Vagina (tissue), 2 donors: ENCODE measurements at regions not wholly inside any gene's neighbourhood (a gene's known extent, or its start where the extent isn't known, plus 50 kb on each side); places are given as distances from the start of the nearest gene placed in this dataset.

Experiments
- POLR2A ChIP-seq, 2 donors: fragments of 450-650 bp; IDR thresholded peaks; one replicate each; pipeline ENCODE4 v1.6.1; 2017; ENCODE audit warnings: antibody characterized with exemption in 2 of 2, mild to moderate bottlenecking in 2 of 2, moderate library complexity in 2 of 2
- POLR2AphosphoS5 ChIP-seq, 2 donors: sonication (generic); formaldehyde crosslinking; IDR thresholded peaks; one replicate each; pipeline ENCODE4 v1.9.0; 2017; ENCODE audit warnings: antibody characterized with exemption in 2 of 2, mild to moderate bottlenecking in 2 of 2, low read depth in 1 of 2; ENCODE audit not compliant: insufficient read depth in 1 of 2
- TF ChIP-seq, protein P1 (sequence below), 3 experiments: fragments of 450-650 bp in 2 of 3; fragments of 200-600 bp in 1 of 3; sonication (generic) in 1 of 3; IDR thresholded peaks; one replicate each; pipeline ENCODE4 v1.5.1; 2017 to 2019; ENCODE audit warnings: antibody characterized with exemption in 3 of 3, mild to moderate bottlenecking in 2 of 3, moderate library complexity in 2 of 3

GRCh38 chr5:74504463-74504862 is 136.1 kb downstream of the ENC1 start:
- TF ChIP-seq, protein P1, sequence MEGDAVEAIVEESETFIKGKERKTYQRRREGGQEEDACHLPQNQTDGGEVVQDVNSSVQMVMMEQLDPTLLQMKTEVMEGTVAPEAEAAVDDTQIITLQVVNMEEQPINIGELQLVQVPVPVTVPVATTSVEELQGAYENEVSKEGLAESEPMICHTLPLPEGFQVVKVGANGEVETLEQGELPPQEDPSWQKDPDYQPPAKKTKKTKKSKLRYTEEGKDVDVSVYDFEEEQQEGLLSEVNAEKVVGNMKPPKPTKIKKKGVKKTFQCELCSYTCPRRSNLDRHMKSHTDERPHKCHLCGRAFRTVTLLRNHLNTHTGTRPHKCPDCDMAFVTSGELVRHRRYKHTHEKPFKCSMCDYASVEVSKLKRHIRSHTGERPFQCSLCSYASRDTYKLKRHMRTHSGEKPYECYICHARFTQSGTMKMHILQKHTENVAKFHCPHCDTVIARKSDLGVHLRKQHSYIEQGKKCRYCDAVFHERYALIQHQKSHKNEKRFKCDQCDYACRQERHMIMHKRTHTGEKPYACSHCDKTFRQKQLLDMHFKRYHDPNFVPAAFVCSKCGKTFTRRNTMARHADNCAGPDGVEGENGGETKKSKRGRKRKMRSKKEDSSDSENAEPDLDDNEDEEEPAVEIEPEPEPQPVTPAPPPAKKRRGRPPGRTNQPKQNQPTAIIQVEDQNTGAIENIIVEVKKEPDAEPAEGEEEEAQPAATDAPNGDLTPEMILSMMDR (IDR thresholded peaks at IDR 0.05): no peak
- TF ChIP-seq POLR2A (IDR thresholded peaks at IDR 0.05) (no peak), POLR2AphosphoS5 (IDR thresholded peaks at IDR 0.05; ENCODE audit: insufficient read depth in 1 of 2, low read depth in 1 of 2) (no peak)
